GM12874 (cell line): ENCODE measurements at regions not wholly inside any gene's neighbourhood (a gene's known extent, or its start where the extent isn't known, plus 50 kb on each side); places are given as distances from the start of the nearest gene placed in this dataset.

Experiments
- TF ChIP-seq, protein P1 (sequence below): IDR thresholded peaks from 2 replicates; pipeline ENCODE4 v1.5.1; 2011; ENCODE audit warnings: low read depth, mild to moderate bottlenecking, control low read depth, low read length, moderate library complexity; ENCODE audit not compliant: insufficient read depth

DNA sequence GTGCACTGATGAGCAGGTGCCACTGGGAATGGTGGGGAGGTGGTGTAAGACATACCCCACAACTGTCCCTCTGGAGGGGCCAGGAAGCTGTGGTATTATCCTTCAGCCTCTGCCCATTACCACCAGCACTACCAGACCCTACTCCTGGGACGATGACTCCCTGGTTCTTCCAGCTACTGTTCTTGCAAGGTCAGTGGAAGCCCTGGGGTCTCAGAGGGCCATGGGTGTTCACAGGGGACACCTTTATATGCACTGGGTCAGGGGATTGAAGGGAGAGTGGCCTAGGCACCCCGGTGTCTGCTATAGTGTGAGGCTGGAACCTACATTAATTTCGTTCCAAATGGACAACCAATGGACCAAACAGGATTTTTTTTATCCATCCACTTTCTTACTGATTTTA is 94.7 kb upstream of the SLC22A11 start:
- TF ChIP-seq, protein P1, sequence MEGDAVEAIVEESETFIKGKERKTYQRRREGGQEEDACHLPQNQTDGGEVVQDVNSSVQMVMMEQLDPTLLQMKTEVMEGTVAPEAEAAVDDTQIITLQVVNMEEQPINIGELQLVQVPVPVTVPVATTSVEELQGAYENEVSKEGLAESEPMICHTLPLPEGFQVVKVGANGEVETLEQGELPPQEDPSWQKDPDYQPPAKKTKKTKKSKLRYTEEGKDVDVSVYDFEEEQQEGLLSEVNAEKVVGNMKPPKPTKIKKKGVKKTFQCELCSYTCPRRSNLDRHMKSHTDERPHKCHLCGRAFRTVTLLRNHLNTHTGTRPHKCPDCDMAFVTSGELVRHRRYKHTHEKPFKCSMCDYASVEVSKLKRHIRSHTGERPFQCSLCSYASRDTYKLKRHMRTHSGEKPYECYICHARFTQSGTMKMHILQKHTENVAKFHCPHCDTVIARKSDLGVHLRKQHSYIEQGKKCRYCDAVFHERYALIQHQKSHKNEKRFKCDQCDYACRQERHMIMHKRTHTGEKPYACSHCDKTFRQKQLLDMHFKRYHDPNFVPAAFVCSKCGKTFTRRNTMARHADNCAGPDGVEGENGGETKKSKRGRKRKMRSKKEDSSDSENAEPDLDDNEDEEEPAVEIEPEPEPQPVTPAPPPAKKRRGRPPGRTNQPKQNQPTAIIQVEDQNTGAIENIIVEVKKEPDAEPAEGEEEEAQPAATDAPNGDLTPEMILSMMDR: no peak

DNA sequence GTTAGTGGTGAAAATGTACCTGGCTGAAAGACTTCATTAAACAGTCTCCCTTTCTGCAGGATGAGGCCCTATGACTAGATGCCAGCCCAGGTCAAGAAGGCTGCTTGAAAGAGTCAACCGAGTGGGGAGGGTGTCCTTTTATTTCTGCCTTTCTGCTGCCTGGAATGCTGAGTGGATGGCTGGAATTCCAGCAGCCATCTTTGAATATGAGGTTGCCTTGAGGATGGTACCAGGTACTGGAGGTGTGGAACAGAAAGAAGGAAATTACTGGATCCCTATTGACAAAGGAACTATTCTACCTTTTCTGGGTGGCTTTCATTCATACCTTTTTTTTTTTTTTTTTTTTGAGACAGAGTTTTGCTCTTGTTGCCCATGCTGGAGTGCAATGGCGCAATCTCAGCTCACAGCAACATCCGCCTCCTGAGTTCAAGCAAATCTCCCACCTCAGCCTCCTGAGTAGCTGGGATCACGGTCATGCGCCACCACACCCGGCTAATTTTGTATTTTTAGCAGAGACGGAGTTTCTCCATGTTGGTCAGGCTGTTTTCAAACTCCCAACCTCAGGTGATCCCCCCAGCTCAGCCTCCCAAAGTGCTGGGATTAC is 89.5 kb upstream of the SLC22A11 start:
- TF ChIP-seq, protein P1: no peak

DNA sequence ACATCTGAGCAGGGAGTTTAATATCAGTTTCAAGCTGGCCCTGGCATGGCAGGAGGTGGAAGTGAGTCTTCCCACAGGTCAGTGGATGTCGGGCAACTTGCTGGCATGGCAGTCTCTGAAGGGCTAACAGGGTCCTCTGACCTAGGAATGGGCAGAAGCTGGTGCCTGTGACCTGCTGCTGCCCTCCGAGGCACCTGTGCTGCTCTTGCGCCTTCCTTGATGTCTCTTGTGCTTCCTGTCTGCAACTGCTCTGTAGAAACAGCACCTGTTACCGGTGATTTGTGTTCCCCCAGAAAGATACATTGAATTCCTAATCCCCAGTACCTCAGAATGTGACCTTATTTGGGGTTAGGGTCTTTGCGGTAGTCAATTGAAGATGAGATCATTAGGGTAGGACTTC is 86.5 kb upstream of the SLC22A11 start:
- TF ChIP-seq, protein P1: no peak

DNA sequence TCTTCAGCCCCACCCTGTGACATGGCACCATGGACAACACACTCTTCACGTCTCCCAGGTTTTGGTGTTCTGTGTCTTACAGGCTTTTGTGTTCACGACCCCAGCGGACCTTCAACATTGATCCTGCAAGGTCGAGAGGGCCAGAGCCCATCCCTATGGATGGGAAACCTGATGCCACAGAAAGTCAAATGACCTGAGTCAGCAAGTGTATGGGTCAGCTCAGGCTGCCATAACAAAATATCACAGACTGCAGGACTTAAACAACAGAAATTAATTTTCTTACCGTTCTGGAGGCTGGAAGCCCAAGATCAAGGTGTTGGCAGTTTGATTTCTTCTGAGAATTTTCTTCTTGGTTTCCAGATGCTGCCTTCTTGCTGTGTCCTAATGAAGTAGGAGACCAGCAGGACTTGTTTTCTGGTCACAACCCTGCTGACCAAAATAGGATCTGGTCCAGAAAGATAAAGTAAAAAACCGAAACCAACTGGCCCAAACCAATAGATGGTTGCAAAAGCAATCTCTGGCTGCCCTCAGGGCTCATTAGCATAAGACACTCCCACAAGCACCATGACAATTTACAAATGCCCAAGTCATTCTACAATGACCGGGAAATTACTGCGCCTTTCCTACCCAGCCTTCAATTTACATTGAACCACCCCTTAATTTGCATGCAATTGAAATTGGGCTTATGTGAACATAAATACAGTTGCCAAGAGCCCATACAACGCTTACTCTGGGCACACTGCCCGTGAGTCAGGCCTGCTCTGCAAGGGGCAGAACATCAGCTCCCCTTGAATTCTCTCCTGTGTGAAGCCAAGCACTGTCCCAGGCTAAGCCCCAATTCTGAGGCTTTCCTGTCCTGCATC is 82.9 kb upstream of the SLC22A11 start:
- TF ChIP-seq, protein P1: no peak

DNA sequence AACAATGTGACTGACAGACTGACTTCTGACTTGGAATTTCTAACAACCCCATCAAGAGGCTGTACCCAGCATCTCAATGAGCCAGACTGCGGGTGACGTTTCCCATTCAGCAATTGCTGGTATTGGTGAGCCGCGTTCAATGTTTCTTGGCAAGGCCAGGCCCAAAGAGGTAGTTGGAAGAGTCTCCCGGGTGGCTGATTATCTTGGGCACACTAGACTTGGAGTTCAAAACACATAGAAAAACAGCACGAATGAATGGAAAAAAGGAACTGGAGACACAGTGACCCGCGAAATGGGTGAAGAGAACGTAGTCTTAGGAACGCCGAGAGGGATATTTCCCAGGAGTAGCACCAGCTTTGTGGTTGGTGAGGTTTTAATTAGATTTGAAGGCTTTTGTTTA is 81.1 kb upstream of the SLC22A11 start:
- TF ChIP-seq, protein P1: no peak

DNA sequence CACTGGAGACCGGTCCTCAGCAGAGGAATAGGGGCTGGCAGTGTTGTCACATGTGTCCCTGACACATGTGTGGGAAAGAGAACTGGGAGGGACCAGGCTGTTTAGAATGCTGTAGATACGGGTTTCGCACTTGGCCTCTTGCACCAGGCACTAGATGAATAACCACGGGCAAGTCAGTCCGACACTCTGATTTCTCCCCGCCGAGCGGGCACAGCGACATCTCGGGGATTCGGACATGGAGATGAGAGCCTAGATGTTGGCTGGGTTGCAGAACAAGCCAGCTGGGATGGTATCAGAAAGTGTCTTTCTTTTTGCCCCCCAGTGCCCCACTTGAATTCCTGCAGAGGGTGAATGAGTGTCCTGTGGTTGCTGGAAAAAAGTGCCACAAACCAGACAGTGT is 80.6 kb upstream of the SLC22A11 start:
- TF ChIP-seq, protein P1: no peak

DNA sequence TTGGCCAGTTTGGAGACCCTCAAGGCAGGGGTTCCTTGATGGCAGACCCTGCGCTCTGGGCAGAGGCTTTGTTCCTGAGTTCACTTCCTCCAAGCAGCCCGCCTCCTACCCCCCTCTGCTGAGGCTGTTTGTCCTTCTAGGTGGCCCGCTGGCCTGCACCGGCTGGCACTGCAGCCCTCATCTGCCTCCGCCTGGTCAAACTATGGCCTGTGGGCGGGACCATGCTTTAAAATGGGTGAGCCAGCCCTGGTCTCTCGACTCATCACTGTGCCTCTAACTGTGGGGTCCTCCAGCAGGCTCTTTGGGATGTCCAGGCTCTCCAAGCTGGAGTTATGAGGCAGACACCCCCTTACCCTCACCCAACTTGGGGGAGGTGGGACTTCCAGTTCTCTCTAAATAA is 78.9 kb upstream of the SLC22A11 start:
- TF ChIP-seq, protein P1: no peak
